ENCODE measurements at regions not wholly inside any gene's neighbourhood (a gene's known extent, or its start where the extent isn't known, plus 50 kb on each side); places are given as distances from the start of the nearest gene placed in this dataset.

DNA sequence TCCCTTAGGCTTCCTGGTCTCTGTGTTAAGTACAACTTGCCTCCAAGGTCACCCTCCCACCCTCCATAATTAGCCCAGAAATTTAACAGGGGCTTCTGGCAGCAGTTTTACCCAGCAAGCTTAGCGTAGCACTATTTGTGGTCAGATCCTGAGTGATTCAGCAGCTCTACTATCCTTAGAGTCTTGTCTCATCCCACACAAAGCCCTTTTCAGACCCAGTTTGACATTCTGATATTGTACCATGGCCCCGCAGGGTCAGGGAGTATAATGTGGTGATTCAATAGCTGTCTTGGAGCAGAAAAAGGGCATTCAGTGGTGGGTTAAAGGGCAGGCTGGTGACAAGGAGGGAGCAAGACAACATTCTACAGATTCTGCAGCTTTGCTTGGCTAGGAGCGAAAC lies 153.8 kb upstream of the DDHD1 start:
- no peak overlapping the region for H3K9ac ChIP-seq (ENCODE audit: extremely low read depth, insufficient read length, low read length)
- H2AFZ ChIP-seq (ENCODE audit: low read length), result no peak overlapping the region
- H3K23me2 ChIP-seq (ENCODE audit: insufficient read length, low read depth, low read length, poor library complexity, severe bottlenecking), result no peaks in the 10 kb centered on the region
- Mint-ChIP-seq H3K4me3 (no peak overlapping the region), H3K4me1 (peaks cover 0 to 3% of the 10 kb centered on the region in 2 experiments; a peak in 1 of 4 replicates), H3K36me3 (ENCODE audit: insufficient read depth in 1 of 3, low read depth in 3 of 3) (peaks cover 15 to 28% (median 15%) of the 10 kb centered on the region in 3 experiments), H3K27ac (peak overlapping the region in 1 of 3 experiments; percentile 22; a peak in 1 of 7 replicates), H3K27me3 (ENCODE audit: low read depth) (peaks cover 2% of the 10 kb centered on the region; the same call in 1 of the 2 replicates), H3K9me3 (peaks cover 25 to 28% of the 10 kb centered on the region in 2 experiments)
- H2BK15ac ChIP-seq (ENCODE audit: low read depth, low read length), result no peak overlapping the region
- H4K20me1 ChIP-seq (ENCODE audit: control insufficient read depth, insufficient read depth, insufficient read length), result no peaks in the 10 kb centered on the region
- H3T11ph ChIP-seq (ENCODE audit: low read length), result no peak overlapping the region
- WGBS (ENCODE audit: extremely low coverage, insufficient read length, low lambda C conversion rate), result no CpG with 5 or more reads among the region's 3 CpGs
- no peak overlapping the region for H2AK5ac ChIP-seq (ENCODE audit: insufficient read length, low read length)
- H2BK12ac ChIP-seq (ENCODE audit: insufficient read length, low read depth, low read length), result no peak overlapping the region
- no peak overlapping the region for H3K14ac ChIP-seq (ENCODE audit: insufficient read depth, low read length)
- H3K4me2 ChIP-seq (ENCODE audit: insufficient read depth, insufficient read length, low read length), result no peak overlapping the region
- no peak overlapping the region for H3K56ac ChIP-seq (ENCODE audit: insufficient read length, low read depth, low read length)
- H2BK20ac ChIP-seq (ENCODE audit: low read depth, low read length, poor library complexity, severe bottlenecking), result no peak overlapping the region
- no peak overlapping the region for H4K5ac ChIP-seq (ENCODE audit: insufficient read length, low read depth, low read length)
- no peaks in the 10 kb centered on the region for H3K4me1 ChIP-seq (ENCODE audit: insufficient read depth, low read length)
- no peak overlapping the region for H3K18ac ChIP-seq (ENCODE audit: insufficient read length, low read depth, low read length)
- H3K27ac ChIP-seq (ENCODE audit: insufficient read length, low read depth, low read length), result no peak overlapping the region
- DNase-seq, result no peak
- H2BK5ac ChIP-seq (ENCODE audit: insufficient read length, low read length), result no peak overlapping the region
- H3K4ac ChIP-seq (ENCODE audit: low read depth, low read length), result no peak overlapping the region
- no peak overlapping the region for H4K8ac ChIP-seq (replicated peaks; ENCODE audit: insufficient read length, low read depth, low read length)
- H2BK120ac ChIP-seq (ENCODE audit: low read depth, low read length, poor library complexity, severe bottlenecking), result no peak overlapping the region
- no peaks in the 10 kb centered on the region for H3K9me3 ChIP-seq (ENCODE audit: control insufficient read depth, low read depth, low read length)
- no peak overlapping the region for H3K23ac ChIP-seq (ENCODE audit: insufficient read length, low read depth, low read length)
- TF ChIP-seq, protein P1, sequence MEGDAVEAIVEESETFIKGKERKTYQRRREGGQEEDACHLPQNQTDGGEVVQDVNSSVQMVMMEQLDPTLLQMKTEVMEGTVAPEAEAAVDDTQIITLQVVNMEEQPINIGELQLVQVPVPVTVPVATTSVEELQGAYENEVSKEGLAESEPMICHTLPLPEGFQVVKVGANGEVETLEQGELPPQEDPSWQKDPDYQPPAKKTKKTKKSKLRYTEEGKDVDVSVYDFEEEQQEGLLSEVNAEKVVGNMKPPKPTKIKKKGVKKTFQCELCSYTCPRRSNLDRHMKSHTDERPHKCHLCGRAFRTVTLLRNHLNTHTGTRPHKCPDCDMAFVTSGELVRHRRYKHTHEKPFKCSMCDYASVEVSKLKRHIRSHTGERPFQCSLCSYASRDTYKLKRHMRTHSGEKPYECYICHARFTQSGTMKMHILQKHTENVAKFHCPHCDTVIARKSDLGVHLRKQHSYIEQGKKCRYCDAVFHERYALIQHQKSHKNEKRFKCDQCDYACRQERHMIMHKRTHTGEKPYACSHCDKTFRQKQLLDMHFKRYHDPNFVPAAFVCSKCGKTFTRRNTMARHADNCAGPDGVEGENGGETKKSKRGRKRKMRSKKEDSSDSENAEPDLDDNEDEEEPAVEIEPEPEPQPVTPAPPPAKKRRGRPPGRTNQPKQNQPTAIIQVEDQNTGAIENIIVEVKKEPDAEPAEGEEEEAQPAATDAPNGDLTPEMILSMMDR (conservative IDR thresholded peaks at IDR 0.05), result no peak
- H3K79me2 ChIP-seq (ENCODE audit: insufficient read depth, low read length), result no peaks in the 10 kb centered on the region
- H3K27me3 ChIP-seq (ENCODE audit: insufficient read depth, low read length), result no peaks in the 10 kb centered on the region
- H3K79me1 ChIP-seq (ENCODE audit: insufficient read depth, low read depth, low read length, poor library complexity, severe bottlenecking), result no peaks in the 10 kb centered on the region
- no peak overlapping the region for H4K91ac ChIP-seq (ENCODE audit: insufficient read length, low read depth, low read length)
